GM12875 (cell line): ENCODE measurements at regions not wholly inside any gene's neighbourhood (a gene's known extent, or its start where the extent isn't known, plus 50 kb on each side); places are given as distances from the start of the nearest gene placed in this dataset.

ENCODE experiments used
- H3K4me3 ChIP-seq: one replicate; pipeline ENCODE4 v1.5.1; 2011; ENCODE audit warnings: low read depth, low read length, control low read depth
- TF ChIP-seq, protein P1 (sequence below): IDR thresholded peaks from 2 replicates; pipeline ENCODE4 v1.5.1; 2011; ENCODE audit warnings: low read depth, mild to moderate bottlenecking, control low read depth, inconsistent platforms, low read length, moderate library complexity, borderline replicate concordance; ENCODE audit not compliant: insufficient read depth

DNA sequence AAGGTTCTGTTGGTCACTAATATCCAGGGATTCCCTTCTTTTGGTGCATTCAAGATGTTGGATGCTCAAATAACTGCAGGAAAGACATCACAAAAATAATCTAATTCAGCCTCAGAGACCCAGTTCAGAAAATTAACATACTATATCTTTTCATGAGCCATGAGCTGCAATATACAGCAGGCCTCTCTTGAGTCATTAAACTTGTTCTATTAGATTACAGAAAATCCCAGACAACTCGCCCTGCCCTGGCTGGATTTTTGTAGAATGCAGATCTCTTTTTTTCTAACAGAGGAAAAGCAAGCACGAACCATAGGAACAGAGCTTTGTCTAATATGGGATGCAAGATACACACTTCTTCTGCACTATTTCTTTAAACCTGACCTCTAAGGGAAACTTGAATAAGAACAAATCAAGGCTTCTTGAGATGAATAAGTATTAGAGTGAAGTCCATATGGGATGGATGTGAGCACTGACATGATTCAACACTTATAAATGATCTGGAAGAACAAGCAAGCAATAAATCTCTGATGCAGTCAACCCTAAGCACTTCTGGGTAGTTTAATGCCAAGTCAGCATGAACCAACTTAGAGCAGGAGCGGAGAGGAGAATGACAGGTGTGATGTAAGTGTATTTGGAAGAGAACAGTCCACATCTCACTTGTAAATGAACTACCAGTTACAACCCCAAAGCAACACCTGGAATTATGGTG lies 70.7 kb upstream of the GNAO1 start:
- TF ChIP-seq, protein P1, sequence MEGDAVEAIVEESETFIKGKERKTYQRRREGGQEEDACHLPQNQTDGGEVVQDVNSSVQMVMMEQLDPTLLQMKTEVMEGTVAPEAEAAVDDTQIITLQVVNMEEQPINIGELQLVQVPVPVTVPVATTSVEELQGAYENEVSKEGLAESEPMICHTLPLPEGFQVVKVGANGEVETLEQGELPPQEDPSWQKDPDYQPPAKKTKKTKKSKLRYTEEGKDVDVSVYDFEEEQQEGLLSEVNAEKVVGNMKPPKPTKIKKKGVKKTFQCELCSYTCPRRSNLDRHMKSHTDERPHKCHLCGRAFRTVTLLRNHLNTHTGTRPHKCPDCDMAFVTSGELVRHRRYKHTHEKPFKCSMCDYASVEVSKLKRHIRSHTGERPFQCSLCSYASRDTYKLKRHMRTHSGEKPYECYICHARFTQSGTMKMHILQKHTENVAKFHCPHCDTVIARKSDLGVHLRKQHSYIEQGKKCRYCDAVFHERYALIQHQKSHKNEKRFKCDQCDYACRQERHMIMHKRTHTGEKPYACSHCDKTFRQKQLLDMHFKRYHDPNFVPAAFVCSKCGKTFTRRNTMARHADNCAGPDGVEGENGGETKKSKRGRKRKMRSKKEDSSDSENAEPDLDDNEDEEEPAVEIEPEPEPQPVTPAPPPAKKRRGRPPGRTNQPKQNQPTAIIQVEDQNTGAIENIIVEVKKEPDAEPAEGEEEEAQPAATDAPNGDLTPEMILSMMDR, result no peak
- H3K4me3 ChIP-seq, result no peak overlapping the region

GRCh38 chr16:56119133-56119532 lies 72.2 kb upstream of the GNAO1 start:
- TF ChIP-seq, protein P1, result no peak
- no peak overlapping the region for H3K4me3 ChIP-seq

- TF ChIP-seq, protein P1, result no peak
- no peak overlapping the region for H3K4me3 ChIP-seq
These were observed 74.7 kb upstream of the GNAO1 start for GRCh38 chr16:56116577-56116964.

- TF ChIP-seq, protein P1, result no peak
- H3K4me3 ChIP-seq, result no peak overlapping the region
These were observed 75.3 kb upstream of the GNAO1 start for GRCh38 chr16:56115817-56116576.

GRCh38 chr16:56113223-56113622 lies 78.1 kb upstream of the GNAO1 start:
- no peak overlapping the region for H3K4me3 ChIP-seq
- TF ChIP-seq, protein P1, result no peak

- no peak overlapping the region for H3K4me3 ChIP-seq
- TF ChIP-seq, protein P1, result no peak
These were observed 80.2 kb upstream of the GNAO1 start for GRCh38 chr16:56111100-56111499.

- H3K4me3 ChIP-seq, result no peak overlapping the region
- TF ChIP-seq, protein P1, result no peak
These were observed 81.3 kb upstream of the GNAO1 start for GRCh38 chr16:56109994-56110393.
